ENCODE measurements at regions not wholly inside any gene's neighbourhood (a gene's known extent, or its start where the extent isn't known, plus 50 kb on each side); places are given as distances from the start of the nearest gene placed in this dataset.

GRCh38 chr3:82224661-82225060 lies 463.2 kb upstream of the GBE1 start:
- TF ChIP-seq ZNF384 (IDR thresholded peaks at IDR 0.05) (no peak), FOXM1 (IDR thresholded peaks at IDR 0.05; ENCODE audit: borderline replicate concordance) (no peak), FOXA1 (IDR thresholded peaks at IDR 0.05) (no peak), PKNOX1 (IDR thresholded peaks at IDR 0.05) (no peak), SP1 (IDR thresholded peaks at IDR 0.05) (no peak), SUZ12 (IDR thresholded peaks at IDR 0.05) (no peak), FOXK2 (IDR thresholded peaks at IDR 0.05) (no peak), HDGF (IDR thresholded peaks at IDR 0.05; ENCODE audit: borderline replicate concordance) (no peak)

Measured in HEK293T (cell line).